ENCODE measurements at regions not wholly inside any gene's neighbourhood (a gene's known extent, or its start where the extent isn't known, plus 50 kb on each side); places are given as distances from the start of the nearest gene placed in this dataset.
A peak's percentile ranks its signal among the peaks of the same experiment; 100 is the strongest.

DNA sequence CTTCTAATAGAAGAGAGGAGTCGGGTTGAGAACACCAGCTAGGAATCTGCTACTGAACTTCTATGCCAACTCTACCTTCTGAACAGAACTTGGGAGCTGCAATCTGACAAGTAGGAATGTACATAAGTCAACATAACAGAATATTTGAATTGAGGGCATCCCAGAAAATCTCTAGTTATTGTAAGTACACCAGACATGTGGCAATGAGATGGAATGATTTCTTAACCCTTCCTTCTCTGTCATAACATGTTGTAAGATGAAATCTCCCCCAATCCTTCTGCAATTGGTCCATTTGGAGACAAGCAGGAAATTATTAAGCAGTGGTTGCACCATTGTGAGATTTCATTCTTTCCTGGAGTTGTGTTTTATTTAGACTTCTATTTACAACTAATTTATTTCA lies 68.7 kb upstream of the TMPO start:
- no peak for DNase-seq

DNA sequence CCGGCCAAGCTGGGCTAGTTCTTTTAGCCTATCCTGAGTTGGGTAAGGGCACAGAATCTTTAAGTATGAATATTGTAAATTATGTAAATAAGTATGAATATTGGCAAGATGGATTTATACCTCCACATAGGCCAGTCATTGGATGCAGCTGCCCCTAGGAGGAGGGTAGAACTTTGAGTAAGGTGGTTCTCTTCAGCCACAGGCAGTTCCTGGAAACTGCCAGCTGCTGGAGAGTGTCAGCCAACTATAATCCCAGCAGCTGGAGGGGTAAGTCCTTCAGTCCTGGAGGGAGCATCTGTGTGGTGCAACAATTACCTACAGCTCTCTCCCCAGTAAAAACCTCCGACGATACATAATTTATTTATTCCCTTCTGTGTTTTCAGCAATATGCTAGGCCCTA lies 65.8 kb upstream of the TMPO start:
- DNase-seq = no peak

DNA sequence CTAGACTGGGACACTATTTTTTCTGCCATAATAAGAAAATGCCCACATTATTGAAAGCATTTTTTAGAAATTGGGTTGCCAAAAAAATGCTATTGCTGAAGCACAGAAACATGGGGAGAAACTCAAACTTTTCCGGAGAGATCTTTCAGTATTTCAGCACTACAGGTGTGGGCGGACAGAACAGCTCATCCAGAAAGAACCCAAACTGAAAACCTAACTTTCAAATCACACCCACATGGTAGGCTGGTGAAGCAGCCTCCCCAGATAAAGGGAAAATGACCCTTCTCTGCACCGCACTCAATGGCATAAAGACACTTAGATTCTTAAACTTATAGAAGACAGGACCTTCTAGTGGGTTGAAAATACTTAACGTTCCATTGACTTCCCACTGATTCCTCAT lies 62.3 kb upstream of the TMPO start:
- DNase-seq = no peak

DNA sequence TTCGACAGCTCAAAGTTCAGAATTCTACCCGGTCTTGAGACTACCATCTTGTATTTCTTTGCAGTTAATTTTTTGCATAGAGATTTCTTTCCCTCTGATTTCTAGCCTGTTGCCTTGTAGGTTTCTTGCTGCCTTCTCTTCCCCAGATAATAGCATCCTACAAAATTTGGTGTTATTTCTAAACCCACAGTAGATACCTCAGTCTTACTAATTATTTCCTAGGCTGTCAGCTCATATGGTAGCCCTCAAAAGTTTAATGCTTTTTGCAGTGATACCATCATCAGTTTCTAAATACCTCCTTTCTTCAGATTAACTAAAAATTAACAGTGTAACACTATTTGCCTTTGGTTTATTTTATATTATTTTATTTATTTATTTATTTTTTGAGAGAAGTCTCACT lies 61.9 kb upstream of the TMPO start:
- DNase-seq = no peak

DNA sequence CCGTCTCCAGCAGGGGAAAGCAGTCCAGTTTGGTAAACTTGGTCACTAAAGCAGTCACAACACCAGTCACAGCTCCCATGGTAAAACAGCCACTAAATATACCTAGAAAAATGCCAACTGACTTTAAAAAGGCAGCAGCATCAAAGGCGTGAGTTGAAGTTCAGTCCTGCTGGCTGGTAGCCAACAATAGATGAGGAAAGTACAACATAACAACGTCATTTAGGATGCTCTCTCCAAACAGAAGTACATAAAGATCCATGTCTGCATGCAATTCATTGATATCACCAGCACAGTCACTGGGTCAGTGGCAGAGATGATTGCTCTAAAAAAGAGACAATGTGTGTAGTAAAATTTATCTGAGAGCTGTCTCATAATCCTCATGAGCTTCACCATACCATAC lies 59.3 kb upstream of the TMPO start:
- DNase-seq = no peak

DNA sequence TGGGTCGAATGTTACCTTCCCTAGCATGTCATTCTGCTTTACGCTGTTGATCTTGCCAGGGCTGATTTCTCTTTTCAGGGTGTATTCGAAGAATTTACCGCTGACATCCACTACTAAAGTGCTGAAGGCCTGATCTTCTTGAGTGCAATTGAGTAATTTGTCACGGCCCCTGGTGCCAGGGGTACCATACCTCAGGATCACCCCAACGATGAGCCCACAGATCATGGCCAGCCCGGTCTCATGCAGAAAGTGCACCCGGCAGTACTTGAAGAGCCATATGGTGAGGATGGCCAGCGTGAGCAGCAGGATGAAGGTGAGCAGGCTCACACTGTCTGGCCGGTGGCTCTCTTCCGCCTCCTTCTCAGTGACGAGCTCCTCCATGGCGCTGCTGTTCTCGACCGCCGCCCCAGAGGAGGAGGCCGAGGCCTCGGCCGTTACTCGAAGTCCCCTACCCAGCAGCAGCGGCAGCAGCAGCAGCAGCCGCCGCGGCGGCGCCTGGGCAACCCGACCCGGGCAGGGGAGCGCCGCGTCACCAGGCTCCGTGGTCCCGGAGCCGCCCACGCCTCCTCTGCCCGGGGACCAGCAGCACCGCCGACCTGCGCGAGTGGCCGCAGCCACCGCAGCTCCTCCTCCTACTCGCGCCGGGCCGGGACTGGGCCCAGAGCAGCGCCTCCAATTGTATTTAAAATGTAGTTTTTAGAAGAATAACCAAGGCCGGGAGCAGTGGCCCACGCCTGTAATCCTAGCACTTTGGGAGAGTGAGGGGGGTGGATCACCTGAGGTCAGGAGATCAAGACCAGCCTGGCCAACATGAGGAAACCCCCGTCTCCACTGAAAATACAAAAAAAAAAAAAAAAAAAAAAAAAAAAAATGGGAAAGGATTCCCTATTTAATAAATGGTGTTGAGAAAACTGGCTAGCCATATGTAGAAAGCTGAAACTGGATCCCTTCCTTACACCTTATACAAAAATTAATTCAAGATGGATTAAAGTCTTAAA lies 58.5 kb upstream of the TMPO start:
- peak; percentile 13 for DNase-seq

DNA sequence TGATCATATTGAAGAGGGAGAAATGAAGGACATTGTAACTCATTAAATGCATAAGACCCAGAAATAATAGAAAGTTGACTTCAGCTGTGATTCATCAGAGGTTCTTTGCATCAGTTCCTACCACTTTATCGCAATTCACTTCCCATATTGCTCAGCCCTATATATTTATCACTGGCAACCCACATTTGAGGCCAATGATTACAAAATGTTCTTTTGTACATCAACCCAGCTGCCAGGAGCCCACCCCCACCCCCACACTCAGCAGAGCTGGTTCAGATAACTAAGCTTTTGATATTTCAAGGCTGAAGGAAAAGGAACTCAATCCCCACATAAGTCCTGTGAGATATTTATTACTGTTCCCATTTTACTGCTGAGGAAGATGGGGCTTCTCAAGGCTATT lies 51.2 kb upstream of the TMPO start:
- DNase-seq = no peak

DNA sequence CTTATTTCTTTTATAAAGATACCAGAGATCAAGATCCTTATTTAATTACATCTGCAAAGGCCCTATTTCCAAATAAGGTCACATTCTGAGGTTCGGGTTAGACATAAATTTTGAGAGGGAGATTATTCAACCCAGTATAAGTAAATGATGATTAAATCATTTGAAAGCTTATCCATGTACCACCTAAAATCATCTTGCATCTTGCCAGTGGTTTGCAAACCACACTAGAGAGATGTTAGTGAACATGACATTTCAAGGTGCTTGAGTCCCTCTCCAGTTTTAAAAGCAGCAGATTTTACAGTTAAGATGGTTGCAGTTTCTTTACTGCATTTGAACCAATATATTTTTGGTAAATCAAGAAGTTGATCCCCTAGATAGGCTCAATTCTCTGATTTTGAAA lies 49.9 kb upstream of the TMPO start:
- no peak for DNase-seq
